Activated naive CD8-positive, alpha-beta T cell treated with anti-CD3 and anti-CD28 coated beads for 36 hours (primary cell): ENCODE measurements at regions not wholly inside any gene's neighbourhood (a gene's known extent, or its start where the extent isn't known, plus 50 kb on each side); places are given as distances from the start of the nearest gene placed in this dataset.

Source experiments
- DNase-seq: peaks from one replicate; pipeline ENCODE4 v3.0.0; 2021
- H3K27ac Mint-ChIP-seq: one replicate; pipeline ENCODE4 v1.8.0; 2022; ENCODE audit warnings: mild to moderate bottlenecking, moderate library complexity, mixed read lengths
- H3K27me3 Mint-ChIP-seq: one replicate; pipeline ENCODE4 v1.8.0; 2022; ENCODE audit warnings: mild to moderate bottlenecking, mixed read lengths
- H3K36me3 Mint-ChIP-seq: one replicate; pipeline ENCODE4 v1.8.0; 2021; ENCODE audit warnings: mild to moderate bottlenecking, mixed read lengths
- H3K4me1 Mint-ChIP-seq: one replicate; pipeline ENCODE4 v1.8.0; 2021; ENCODE audit warnings: mixed read lengths
- H3K4me3 Mint-ChIP-seq: one replicate; pipeline ENCODE4 v1.8.0; 2022; ENCODE audit warnings: mild to moderate bottlenecking, moderate library complexity, mixed read lengths
- H3K9me3 Mint-ChIP-seq: one replicate; pipeline ENCODE4 v1.8.0; 2022; ENCODE audit warnings: mixed read lengths

DNA sequence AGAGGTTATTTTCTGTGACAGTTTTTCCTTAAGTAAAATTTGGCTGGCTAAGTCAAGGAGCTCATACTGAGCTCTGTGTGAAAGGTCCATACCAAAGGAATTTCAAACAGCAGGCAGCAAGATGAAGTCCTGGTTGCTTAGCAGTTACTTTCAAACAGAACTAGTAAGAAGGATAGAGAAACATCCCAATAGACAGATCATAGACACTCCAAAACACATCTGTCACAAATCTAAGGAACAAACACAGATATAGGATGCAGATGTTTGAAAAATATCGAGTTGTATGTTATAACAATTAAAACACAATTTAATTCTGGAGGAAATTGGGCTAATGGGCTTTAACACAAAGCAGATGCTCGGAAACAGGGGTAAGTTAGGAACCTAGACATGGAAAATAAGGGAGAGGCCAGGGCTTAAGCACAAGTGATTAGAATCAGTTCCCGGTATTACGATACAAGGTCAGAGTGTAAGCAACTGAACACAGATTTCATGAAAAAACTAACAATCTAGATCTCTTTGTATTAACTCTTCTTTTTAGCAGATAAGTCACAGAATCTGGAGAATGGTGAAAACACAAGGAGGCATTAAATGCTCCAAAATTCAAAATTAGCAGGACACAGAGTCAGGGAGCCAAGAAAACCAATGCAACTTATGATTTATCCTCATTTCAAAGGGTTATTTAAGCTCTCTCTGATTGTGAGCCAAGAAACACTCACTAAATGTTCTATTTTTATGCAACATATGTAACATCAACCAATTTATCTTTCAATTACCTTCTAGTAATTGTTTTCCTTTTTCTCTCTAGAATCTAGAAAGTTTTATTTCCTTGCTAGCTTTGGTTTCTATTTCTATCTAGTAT is 1992.9 kb upstream of the PCDH20 start:
- H3K27me3 Mint-ChIP-seq: no peaks in the 10 kb centered on the region
- no peaks in the 10 kb centered on the region for H3K36me3 Mint-ChIP-seq
- H3K4me3 Mint-ChIP-seq: no peak overlapping the region
- peaks cover 4% of the 10 kb centered on the region for H3K9me3 Mint-ChIP-seq
- no peak overlapping the region for H3K27ac Mint-ChIP-seq
- no peaks in the 10 kb centered on the region for H3K4me1 Mint-ChIP-seq
- DNase-seq: no peak

DNA sequence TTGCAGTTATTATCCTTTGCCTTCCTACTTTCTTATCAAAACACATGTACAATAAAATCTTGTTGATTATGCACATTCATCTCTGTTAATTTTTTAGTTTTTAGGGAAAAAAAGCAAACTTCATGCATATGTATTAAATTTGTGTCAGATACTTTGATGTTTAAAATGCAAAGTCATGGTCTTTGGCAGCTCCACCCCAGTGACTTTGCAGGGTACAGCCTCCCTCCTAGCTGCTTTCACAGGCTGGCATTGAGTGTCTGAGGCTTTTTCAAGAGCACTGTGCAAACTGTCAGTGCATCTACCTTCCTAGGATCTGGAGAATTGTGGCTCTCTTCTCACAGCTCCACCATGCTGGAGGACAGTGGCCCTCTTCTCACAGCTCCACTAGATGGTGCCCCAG is 1988.1 kb upstream of the PCDH20 start:
- Mint-ChIP-seq H3K27me3 (no peaks in the 10 kb centered on the region), H3K9me3 (peaks cover 6% of the 10 kb centered on the region), H3K4me3 (no peak overlapping the region), H3K4me1 (no peaks in the 10 kb centered on the region), H3K27ac (no peak overlapping the region), H3K36me3 (no peaks in the 10 kb centered on the region)
- no peak for DNase-seq

DNA sequence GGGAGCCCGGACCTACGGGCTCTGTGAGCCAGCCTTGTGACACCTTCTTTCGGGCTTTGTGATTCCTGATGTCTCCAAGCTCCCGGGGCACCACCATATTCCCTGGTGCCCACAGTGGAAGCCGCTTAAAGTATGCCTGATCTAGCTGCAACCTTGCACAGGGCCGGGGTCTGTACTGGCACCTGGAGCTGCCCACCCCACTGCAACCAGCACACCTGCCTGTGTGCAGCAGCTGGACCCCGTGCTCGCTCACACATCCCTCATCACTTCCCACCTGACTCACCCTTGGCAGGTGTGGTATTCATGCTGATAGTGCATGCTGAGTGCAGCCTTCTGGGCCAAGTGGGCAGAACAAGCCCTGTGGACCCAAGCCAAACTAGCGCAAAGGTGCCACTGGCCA is 1981.1 kb upstream of the PCDH20 start:
- Mint-ChIP-seq H3K36me3 (no peaks in the 10 kb centered on the region), H3K27ac (no peak overlapping the region), H3K4me3 (no peak overlapping the region), H3K27me3 (no peaks in the 10 kb centered on the region), H3K9me3 (no peaks in the 10 kb centered on the region), H3K4me1 (no peaks in the 10 kb centered on the region)
- no peak for DNase-seq

DNA sequence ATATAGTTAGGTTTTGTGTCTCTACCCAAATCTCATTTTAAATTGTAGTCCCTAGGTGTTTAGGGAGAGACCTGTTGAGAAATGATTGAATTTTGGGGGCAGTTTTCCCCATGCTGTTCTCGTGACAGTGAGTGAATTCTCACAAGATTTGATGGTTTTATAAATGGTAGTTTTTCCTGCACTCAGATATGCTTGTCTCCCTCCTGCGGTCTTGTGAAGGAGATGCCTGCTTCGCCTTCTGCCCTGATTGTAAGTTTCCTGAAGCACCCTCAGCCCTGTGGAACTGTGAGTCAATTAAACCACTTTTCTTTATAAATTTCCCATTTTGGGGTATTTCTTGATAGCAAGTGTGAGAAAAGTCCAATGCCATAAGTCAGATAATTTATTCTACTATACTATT is 1977.5 kb upstream of the PCDH20 start:
- no peak overlapping the region for H3K27ac Mint-ChIP-seq
- peaks cover 3% of the 10 kb centered on the region for H3K9me3 Mint-ChIP-seq
- no peaks in the 10 kb centered on the region for H3K27me3 Mint-ChIP-seq
- DNase-seq: no peak
- no peaks in the 10 kb centered on the region for H3K36me3 Mint-ChIP-seq
- H3K4me1 Mint-ChIP-seq: no peaks in the 10 kb centered on the region
- H3K4me3 Mint-ChIP-seq: no peak overlapping the region

DNA sequence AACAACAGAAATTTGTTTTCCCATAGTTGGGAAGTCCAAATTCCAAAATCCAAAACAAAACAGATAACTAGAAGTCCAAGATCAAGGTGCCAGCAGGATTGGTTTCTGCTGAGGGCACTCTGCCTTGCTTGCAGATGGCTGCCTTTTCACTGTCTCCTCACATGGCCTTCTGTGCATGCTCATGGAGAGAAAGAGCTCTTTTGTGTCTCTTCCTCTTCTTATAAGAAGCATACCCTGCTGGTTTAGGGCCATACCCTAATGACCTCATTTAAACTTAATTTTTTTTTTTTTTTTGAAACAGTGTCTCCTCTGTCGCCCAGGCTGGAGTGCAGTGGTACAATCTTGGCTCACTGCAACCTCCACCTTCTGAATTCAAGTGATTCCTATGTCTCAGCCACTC is 1974.1 kb upstream of the PCDH20 start:
- no peak overlapping the region for H3K4me3 Mint-ChIP-seq
- no peaks in the 10 kb centered on the region for H3K36me3 Mint-ChIP-seq
- no peaks in the 10 kb centered on the region for H3K27me3 Mint-ChIP-seq
- DNase-seq: no peak
- no peaks in the 10 kb centered on the region for H3K4me1 Mint-ChIP-seq
- peaks cover 4% of the 10 kb centered on the region for H3K9me3 Mint-ChIP-seq
- H3K27ac Mint-ChIP-seq: no peak overlapping the region

DNA sequence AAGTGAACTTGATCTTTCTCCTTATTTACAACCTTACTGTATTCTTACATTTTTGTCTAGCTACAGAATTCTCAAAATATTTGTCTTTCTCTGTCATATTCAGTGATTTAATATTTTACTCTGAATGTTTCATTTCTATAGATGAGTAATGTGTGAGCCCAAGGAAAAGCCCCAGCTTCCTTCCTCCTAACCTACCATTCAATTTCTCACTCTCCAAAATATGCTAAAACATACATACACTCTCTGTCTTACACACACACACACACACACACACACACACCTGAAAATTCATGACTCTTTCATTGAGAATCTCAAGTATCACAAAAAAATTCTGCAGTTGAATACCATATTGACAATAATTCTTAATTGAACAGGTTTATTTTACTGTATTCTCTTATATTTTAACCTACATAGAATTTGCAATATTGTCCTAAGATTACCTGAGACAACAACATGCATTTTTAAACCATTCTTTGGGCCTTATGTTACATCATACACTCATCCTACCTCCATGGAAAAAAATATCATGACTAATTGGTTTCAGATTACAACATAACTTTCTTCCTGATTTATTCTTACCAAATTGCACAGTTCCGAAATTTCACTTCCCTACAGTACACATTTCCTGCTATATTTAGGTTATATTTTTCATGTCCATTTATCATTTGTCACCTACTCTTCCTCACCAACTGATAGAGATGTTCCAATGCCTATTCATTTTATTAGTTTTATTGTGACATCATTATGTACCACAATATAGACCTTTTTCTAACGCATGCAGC is 1965.6 kb upstream of the PCDH20 start:
- H3K27me3 Mint-ChIP-seq: no peaks in the 10 kb centered on the region
- H3K27ac Mint-ChIP-seq: no peak overlapping the region
- no peaks in the 10 kb centered on the region for H3K4me1 Mint-ChIP-seq
- H3K9me3 Mint-ChIP-seq: peaks cover 14% of the 10 kb centered on the region
- no peak overlapping the region for H3K4me3 Mint-ChIP-seq
- DNase-seq: no peak
- H3K36me3 Mint-ChIP-seq: no peaks in the 10 kb centered on the region

DNA sequence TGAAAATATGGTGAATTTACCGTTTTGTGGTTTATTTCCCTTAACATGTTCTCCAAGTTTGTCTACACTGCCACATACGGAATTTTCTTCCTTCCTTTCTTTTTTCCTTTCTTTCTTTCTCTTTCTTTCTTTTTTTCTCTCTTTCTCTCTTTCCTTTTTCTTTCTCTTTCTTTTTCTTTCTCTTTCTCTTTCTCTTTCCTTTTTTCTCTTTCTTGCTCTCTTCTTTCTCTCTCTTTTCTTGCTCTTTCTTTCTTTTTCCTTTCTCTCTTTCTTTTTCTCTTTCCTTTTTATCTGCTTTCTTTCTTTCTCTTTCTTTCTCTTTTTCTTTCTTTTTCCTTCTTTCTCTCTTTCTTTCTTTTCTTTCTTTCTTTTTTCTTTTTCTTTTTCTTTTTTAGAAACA is 1962.3 kb upstream of the PCDH20 start:
- H3K9me3 Mint-ChIP-seq: peaks cover 13% of the 10 kb centered on the region
- H3K4me3 Mint-ChIP-seq: no peak overlapping the region
- no peaks in the 10 kb centered on the region for H3K36me3 Mint-ChIP-seq
- H3K4me1 Mint-ChIP-seq: no peaks in the 10 kb centered on the region
- DNase-seq: no peak
- no peaks in the 10 kb centered on the region for H3K27me3 Mint-ChIP-seq
- no peak overlapping the region for H3K27ac Mint-ChIP-seq

DNA sequence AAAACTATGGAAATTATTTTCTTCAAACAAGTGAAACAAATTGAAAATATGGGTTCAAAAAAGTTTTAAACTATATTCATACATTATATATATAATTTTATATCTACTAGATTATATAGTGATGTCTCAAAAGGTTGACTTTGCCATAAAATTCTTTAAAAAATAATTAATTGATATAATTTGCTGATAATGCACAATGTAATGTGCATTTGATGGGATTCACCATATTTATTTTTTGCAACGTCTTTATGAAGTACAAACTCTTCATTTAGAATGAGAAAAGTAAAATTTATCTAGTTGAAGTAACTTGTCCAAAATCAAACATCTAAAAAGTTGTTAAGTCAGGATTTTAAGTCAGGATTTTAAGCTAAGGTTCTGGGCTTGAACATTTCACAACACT is 1954.5 kb upstream of the PCDH20 start:
- Mint-ChIP-seq H3K9me3 (peaks cover 4% of the 10 kb centered on the region), H3K36me3 (no peaks in the 10 kb centered on the region), H3K4me1 (no peaks in the 10 kb centered on the region), H3K27me3 (no peaks in the 10 kb centered on the region), H3K4me3 (no peak overlapping the region), H3K27ac (no peak overlapping the region)
- DNase-seq: no peak

DNA sequence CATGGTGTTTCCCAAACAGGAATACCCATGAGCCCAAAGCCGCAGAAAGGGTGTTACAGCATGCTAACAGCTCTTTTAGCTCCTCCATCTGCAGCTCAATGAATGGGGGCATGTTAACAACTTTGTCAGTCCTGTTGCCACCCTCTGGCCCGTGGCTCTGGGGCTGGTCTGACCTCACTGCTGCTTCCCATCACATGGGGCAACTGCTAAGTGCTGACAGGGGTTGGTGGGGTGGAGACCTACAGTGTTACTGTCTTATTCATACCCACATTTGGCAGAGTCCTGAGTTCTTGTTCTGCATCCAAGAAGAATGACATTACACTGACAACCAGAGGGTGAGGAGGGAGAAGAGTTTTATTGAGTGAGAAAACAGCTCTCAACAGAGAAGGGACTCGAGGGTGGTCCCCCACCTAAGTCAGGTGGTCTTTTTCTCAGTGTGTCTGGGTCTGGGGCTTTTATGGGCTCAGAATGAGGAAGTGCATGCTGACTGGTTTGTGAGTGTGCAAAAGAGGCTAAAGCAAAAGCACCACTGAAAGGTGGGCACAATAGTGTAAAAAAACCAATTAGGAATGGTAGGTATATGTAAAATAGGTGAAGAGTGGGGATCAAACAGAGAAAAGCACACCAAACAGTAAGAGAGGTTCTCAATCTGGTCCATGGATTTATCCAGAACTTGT is 1952.0 kb upstream of the PCDH20 start:
- DNase-seq: no peak
- Mint-ChIP-seq H3K27ac (no peak overlapping the region), H3K4me3 (no peak overlapping the region)

DNA sequence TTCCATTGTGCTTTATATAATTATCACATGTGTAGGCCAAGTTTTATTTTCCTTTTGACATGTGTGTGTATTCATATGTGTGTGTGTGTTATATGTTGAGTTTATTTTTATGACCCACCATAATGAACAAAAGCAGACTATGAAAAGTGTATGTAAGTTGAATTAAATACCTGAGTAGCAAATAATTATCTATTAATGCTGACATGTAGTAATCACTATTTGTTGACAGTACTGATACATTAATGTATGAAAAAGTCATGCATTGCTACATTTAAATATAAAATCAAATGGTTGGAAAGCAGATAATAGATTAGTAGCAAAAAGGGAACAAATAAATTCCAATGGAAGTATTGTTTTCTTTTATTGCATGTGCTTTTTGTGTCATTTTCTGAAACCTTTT is 1948.5 kb upstream of the PCDH20 start:
- Mint-ChIP-seq H3K9me3 (peaks cover 1% of the 10 kb centered on the region), H3K27me3 (no peaks in the 10 kb centered on the region), H3K36me3 (no peaks in the 10 kb centered on the region), H3K4me1 (no peaks in the 10 kb centered on the region), H3K4me3 (no peak overlapping the region), H3K27ac (no peak overlapping the region)
- DNase-seq: no peak

More for the DNA sequence above, 1952.0 kb upstream of the PCDH20 start:
- no peaks in the 10 kb centered on the region for H3K4me1 Mint-ChIP-seq
- no peaks in the 10 kb centered on the region for H3K27me3 Mint-ChIP-seq
- H3K36me3 Mint-ChIP-seq: no peaks in the 10 kb centered on the region
- H3K9me3 Mint-ChIP-seq: peaks cover 4% of the 10 kb centered on the region

DNA sequence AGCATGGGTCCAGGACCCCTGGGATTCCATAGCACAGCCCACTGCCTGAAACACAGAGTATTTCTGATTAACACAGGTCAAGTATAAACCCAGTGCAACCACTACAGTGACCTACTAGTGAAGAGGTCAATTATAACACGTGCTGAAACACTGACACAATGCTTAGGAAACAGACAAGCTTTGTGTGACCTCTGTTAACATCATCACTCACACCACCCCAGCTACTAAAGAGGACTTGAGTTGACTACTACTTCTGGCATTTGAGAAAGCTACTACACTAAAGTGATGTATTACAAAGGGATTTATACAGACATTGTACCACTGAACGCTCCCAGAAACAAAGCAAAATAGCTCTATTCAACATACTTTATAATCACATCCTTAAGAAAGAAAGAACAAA is 1935.9 kb upstream of the PCDH20 start:
- DNase-seq: no peak
- H3K27me3 Mint-ChIP-seq: no peaks in the 10 kb centered on the region
- peaks cover 9% of the 10 kb centered on the region for H3K9me3 Mint-ChIP-seq
- no peak overlapping the region for H3K27ac Mint-ChIP-seq
- no peak overlapping the region for H3K4me3 Mint-ChIP-seq
- H3K4me1 Mint-ChIP-seq: no peaks in the 10 kb centered on the region
- H3K36me3 Mint-ChIP-seq: no peaks in the 10 kb centered on the region

DNA sequence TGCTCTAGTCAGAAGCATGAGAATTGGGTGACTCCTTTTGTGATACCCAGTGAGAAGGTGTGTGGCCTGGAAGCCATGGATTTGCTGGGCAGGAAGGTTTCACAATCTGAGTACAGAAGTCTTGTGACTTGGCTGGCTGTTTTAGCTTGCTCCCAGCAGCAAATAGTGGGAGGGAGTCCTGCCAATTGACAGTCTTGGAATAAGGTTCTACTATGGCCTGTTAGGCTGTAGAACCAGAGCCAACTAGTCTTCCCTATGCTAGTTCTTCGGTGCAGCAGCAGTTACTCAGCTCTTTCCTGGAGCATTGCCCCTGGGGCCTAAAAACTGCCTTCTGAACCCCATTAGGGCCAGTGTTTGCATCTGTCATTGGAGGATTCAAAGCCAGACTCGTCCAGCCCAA is 1935.4 kb upstream of the PCDH20 start:
- H3K36me3 Mint-ChIP-seq: no peaks in the 10 kb centered on the region
- H3K4me1 Mint-ChIP-seq: no peaks in the 10 kb centered on the region
- no peaks in the 10 kb centered on the region for H3K27me3 Mint-ChIP-seq
- H3K4me3 Mint-ChIP-seq: no peak overlapping the region
- DNase-seq: no peak
- H3K9me3 Mint-ChIP-seq: peaks cover 11% of the 10 kb centered on the region
- H3K27ac Mint-ChIP-seq: no peak overlapping the region

DNA sequence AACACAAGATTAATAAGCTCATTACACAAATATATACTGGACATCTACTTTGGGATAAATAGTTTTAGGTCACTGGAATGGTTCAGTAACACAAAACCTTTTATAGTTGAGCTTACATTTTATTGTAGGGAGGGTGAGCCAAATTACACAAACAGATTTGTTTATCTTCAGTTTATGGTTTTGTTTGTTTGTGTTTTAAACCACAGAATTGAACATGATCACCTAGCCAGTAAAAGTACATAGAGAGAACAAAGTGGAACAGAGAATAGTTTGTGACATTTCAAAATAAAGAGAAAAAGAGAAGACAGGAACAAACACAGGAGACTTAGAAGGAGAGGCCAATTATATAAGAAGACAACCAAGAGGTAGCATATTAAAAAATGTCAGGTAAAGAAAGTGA is 1930.2 kb upstream of the PCDH20 start:
- no peak for DNase-seq
- peaks cover 11% of the 10 kb centered on the region for H3K9me3 Mint-ChIP-seq
- no peaks in the 10 kb centered on the region for H3K27me3 Mint-ChIP-seq
- no peak overlapping the region for H3K27ac Mint-ChIP-seq
- no peak overlapping the region for H3K4me3 Mint-ChIP-seq
- no peaks in the 10 kb centered on the region for H3K4me1 Mint-ChIP-seq
- no peaks in the 10 kb centered on the region for H3K36me3 Mint-ChIP-seq

DNA sequence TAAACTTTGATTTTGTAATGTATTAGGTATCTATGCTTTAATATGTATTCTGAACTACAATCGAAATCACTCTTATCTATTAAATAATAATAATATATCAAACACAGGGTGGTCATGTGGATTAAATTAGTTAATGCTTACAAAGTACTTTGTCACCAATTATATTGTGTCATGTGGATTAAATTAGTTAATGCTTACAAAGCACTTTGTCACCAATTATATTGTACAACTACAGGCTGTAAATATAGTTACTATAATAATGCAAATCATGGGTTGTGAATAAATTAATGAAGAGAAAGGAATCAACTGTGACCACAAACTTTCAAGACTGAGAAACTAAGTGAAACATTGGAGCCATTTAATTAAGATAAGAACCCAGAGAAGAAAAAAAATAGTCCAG is 1929.1 kb upstream of the PCDH20 start:
- DNase-seq: no peak
- Mint-ChIP-seq H3K9me3 (peaks cover 10% of the 10 kb centered on the region), H3K27me3 (no peaks in the 10 kb centered on the region), H3K4me1 (no peaks in the 10 kb centered on the region), H3K4me3 (no peak overlapping the region), H3K27ac (no peak overlapping the region), H3K36me3 (no peaks in the 10 kb centered on the region)

DNA sequence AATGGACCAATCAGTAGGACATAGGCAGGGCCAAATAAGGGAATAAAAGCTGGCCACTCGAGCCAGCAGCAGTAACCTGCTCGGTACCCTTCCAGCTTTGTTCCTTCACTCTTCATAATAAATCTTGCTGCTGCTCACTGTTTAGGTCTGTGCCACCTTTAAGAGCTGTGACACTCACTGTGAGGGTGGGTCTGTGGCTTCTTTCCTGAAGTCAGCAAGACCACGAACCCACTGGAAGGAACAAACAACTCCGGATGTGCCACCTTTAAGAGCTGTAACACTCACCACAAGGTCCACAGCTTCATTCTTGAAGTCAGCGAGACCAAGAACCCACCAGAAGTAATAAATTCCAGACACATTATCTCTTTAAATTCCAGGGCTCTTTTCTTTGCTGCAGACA is 1922.3 kb upstream of the PCDH20 start:
- Mint-ChIP-seq H3K36me3 (no peaks in the 10 kb centered on the region), H3K4me3 (no peak overlapping the region), H3K27ac (no peak overlapping the region), H3K9me3 (peaks cover 2% of the 10 kb centered on the region), H3K4me1 (no peaks in the 10 kb centered on the region), H3K27me3 (no peaks in the 10 kb centered on the region)
- DNase-seq: no peak
